SH-SY5Y (cell line): ENCODE measurements at regions not wholly inside any gene's neighbourhood (a gene's known extent, or its start where the extent isn't known, plus 50 kb on each side); places are given as distances from the start of the nearest gene placed in this dataset.

ENCODE experiments used
- GATA2 ChIP-seq: IDR thresholded peaks from 2 replicates; pipeline ENCODE4 v1.6.1; 2011; ENCODE audit warnings: mild to moderate bottlenecking, low read depth, low read length
- GATA3 ChIP-seq: IDR thresholded peaks from 2 replicates; pipeline ENCODE4 v1.6.1; 2011; ENCODE audit warnings: low read depth, mild to moderate bottlenecking, low read length, moderate library complexity

GRCh38 chr4:54363037-54363436, 133.9 kb downstream of the PDGFRA start:
- TF ChIP-seq GATA2 (no peak), GATA3 (no peak)
